Neural progenitor cell (in vitro differentiated cells): ENCODE measurements at regions not wholly inside any gene's neighbourhood (a gene's known extent, or its start where the extent isn't known, plus 50 kb on each side); places are given as distances from the start of the nearest gene placed in this dataset.

Source experiments
- EZH2 ChIP-seq: fragments of 200-600 bp; sonication (generic); IDR thresholded peaks from 2 replicates; pipeline ENCODE4 v1.6.1; 2017; ENCODE audit warnings: antibody characterized with exemption, mild to moderate bottlenecking, moderate library complexity
- EZH2phosphoT487 ChIP-seq: fragments of 200-600 bp; sonication (generic); IDR thresholded peaks from 2 replicates; pipeline ENCODE4 v1.6.1; 2017; ENCODE audit warnings: antibody characterized with exemption
- TF ChIP-seq, protein P1 (sequence below): fragments of 200-600 bp; sonication (generic); IDR thresholded peaks from 2 replicates; pipeline ENCODE4 v1.5.1; 2017; ENCODE audit warnings: antibody characterized with exemption, mild to moderate bottlenecking

GRCh38 chr3:78076379-78076778 is 1036.5 kb downstream of the ROBO2 start:
- TF ChIP-seq, protein P1, sequence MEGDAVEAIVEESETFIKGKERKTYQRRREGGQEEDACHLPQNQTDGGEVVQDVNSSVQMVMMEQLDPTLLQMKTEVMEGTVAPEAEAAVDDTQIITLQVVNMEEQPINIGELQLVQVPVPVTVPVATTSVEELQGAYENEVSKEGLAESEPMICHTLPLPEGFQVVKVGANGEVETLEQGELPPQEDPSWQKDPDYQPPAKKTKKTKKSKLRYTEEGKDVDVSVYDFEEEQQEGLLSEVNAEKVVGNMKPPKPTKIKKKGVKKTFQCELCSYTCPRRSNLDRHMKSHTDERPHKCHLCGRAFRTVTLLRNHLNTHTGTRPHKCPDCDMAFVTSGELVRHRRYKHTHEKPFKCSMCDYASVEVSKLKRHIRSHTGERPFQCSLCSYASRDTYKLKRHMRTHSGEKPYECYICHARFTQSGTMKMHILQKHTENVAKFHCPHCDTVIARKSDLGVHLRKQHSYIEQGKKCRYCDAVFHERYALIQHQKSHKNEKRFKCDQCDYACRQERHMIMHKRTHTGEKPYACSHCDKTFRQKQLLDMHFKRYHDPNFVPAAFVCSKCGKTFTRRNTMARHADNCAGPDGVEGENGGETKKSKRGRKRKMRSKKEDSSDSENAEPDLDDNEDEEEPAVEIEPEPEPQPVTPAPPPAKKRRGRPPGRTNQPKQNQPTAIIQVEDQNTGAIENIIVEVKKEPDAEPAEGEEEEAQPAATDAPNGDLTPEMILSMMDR: no peak
- no peak for TF ChIP-seq EZH2
- no peak for TF ChIP-seq EZH2phosphoT487
